HAP-1 (cell line): ENCODE measurements at regions not wholly inside any gene's neighbourhood (a gene's known extent, or its start where the extent isn't known, plus 50 kb on each side); places are given as distances from the start of the nearest gene placed in this dataset.

ENCODE experiments used
- DNase-seq, 2 experiments: peaks; one replicate each; pipeline ENCODE4 v3.0.0-alpha.2; 2016 to 2020; ENCODE audit warnings: low spot score in 2 of 2
- H3K27me3 ChIP-seq: fragments of 250-450 bp; sonication (Bioruptor Pico); 2 replicates; pipeline ENCODE4 v1.5.1; 2020; ENCODE audit warnings: low read depth, mild to moderate bottlenecking, moderate library complexity
- H3K36me3 ChIP-seq: fragments of 250-450 bp; sonication (Bioruptor Pico); replicated peaks from 2 replicates; pipeline ENCODE4 v1.5.1; 2020; ENCODE audit warnings: mild to moderate bottlenecking
- H3K4me1 ChIP-seq: fragments of 250-450 bp; sonication (Bioruptor Pico); 2 replicates; pipeline ENCODE4 v1.5.1; 2020; ENCODE audit warnings: mild to moderate bottlenecking
- H3K4me3 ChIP-seq: fragments of 250-450 bp; sonication (Bioruptor Pico); 2 replicates; pipeline ENCODE4 v1.5.1; 2020; ENCODE audit warnings: mild to moderate bottlenecking, moderate library complexity
- H3K9me3 ChIP-seq: fragments of 250-450 bp; sonication (Bioruptor Pico); 2 replicates; pipeline ENCODE4 v1.5.1; 2020; ENCODE audit warnings: mild to moderate bottlenecking, moderate library complexity
- in situ Hi-C: fragments of 300-500 bp; cut with MboI; formaldehyde crosslinking; loops from 3 replicates; pipeline ENCODE4 v1.14.3; 2020; ENCODE audit warnings: low sequenced_read_pairs, inconsistent platforms, mixed read lengths

- in situ Hi-C loops = no loop called here
- DNase-seq = no peak
- Histone ChIP-seq H3K4me3 (no peak overlapping the region), H3K27me3 (no peaks in the 10 kb centered on the region), H3K36me3 (no peaks in the 10 kb centered on the region), H3K9me3 (no peaks in the 10 kb centered on the region; the same call in 1 of the 2 replicates), H3K4me1 (peaks cover 5% of the 10 kb centered on the region)
Measured at GRCh38 chr5:5671823-5672222, 249.3 kb downstream of the ICE1 start.

DNA sequence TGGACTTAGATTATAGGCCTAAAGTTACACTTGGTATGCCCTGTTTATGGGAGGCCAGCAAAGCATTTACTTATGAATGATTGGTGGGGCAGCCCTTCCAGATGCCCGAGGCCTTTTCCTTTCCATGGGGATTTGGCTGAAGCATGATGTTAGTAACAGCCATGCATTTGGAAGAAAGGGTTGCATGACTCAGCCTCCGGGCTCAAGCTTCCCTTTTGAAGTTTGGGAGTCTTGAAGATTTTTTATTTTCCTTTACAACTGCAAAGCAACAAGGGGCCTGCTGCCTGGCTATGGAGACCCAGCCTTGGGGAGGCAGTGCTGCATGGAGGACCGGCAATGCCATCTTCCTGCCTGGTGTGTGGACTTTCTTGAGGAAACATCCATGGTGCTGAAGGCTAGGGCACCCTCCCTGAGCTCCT is 244.7 kb downstream of the ICE1 start:
- Histone ChIP-seq H3K4me1 (peaks cover 20% of the 10 kb centered on the region), H3K4me3 (no peak overlapping the region), H3K9me3 (no peaks in the 10 kb centered on the region), H3K27me3 (no peaks in the 10 kb centered on the region), H3K36me3 (no peaks in the 10 kb centered on the region)
- peak; percentile 9 to 53 for DNase-seq
- in situ Hi-C loops = no loop called here

GRCh38 chr5:5666369-5666768 is 243.9 kb downstream of the ICE1 start:
- H3K36me3 ChIP-seq = no peaks in the 10 kb centered on the region
- H3K27me3 ChIP-seq = no peaks in the 10 kb centered on the region
- H3K4me3 ChIP-seq = no peak overlapping the region
- peaks cover 20% of the 10 kb centered on the region for H3K4me1 ChIP-seq
- in situ Hi-C loops = no loop called here
- DNase-seq = peak in 1 of 2 experiments; percentile 21
- no peaks in the 10 kb centered on the region for H3K9me3 ChIP-seq

- no peak overlapping the region for H3K4me3 ChIP-seq
- in situ Hi-C loops = no loop called here
- no peaks in the 10 kb centered on the region for H3K36me3 ChIP-seq
- DNase-seq = peak in 1 of 2 experiments; percentile 81
- H3K9me3 ChIP-seq = no peaks in the 10 kb centered on the region
- peaks cover 20% of the 10 kb centered on the region for H3K4me1 ChIP-seq
- no peaks in the 10 kb centered on the region for H3K27me3 ChIP-seq
Measured at GRCh38 chr5:5666076-5666365, 243.5 kb downstream of the ICE1 start.

GRCh38 chr5:5665225-5666075 is 243.0 kb downstream of the ICE1 start:
- H3K27me3 ChIP-seq = no peaks in the 10 kb centered on the region
- H3K36me3 ChIP-seq = no peaks in the 10 kb centered on the region
- no peak overlapping the region for H3K4me3 ChIP-seq
- no peaks in the 10 kb centered on the region for H3K9me3 ChIP-seq
- H3K4me1 ChIP-seq = peaks cover 20% of the 10 kb centered on the region
- in situ Hi-C loops = no loop called here
- DNase-seq = peak in 1 of 2 experiments; percentile 17

DNA sequence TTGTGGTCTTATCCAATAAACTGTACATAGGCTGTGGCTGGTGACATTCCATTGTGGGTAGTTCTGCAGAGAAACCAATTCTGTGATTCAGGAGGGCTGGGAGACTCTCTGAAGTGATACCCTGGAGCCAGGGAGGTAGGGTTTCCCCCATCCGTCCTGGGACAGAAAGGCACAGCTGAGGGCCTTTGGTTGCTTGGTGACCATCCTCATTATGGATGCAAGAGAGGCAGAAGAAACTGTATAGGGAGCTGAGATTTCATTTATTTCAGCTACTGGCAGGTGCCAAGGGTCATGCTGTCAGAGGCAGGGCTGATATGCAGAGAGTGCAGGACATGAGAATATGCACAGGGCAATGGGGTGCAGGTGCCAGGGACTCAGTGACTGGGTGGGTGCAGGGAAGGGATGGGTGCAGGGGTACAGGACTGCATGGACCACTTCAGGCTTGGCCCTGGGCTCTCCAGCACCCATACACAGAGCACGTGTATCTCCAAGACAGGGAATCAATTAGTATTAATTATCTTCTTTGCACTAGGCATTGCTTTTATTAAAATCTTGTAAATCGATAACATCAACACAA is 236.5 kb downstream of the ICE1 start:
- no peaks in the 10 kb centered on the region for H3K36me3 ChIP-seq
- no peaks in the 10 kb centered on the region for H3K4me1 ChIP-seq
- in situ Hi-C loops = no loop called here
- no peaks in the 10 kb centered on the region for H3K9me3 ChIP-seq
- no peak for DNase-seq
- H3K27me3 ChIP-seq = no peaks in the 10 kb centered on the region
- no peak overlapping the region for H3K4me3 ChIP-seq

DNA sequence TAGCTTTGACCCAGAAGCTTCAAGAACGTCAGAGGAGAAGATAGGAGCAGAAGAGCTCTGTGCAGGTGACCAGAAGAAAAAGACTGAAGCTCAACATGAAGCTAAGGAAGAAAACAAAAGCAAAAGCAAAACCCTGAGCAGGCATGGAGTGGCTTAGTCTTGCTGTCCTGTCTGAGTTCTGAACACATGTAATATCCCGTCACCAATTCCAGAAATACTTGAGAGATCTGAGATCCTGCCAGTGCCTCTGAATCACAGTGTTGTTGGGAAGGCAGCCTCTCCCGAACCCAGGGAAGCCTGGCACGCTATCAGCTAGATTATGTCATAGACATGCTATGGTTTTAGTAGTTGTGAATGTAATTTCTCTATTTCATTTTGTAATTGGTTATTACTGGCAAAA is 235.7 kb downstream of the ICE1 start:
- no peaks in the 10 kb centered on the region for H3K9me3 ChIP-seq

GRCh38 chr5:5652181-5652580 is 229.7 kb downstream of the ICE1 start:
- Histone ChIP-seq H3K9me3 (no peaks in the 10 kb centered on the region), H3K36me3 (no peaks in the 10 kb centered on the region), H3K4me1 (no peaks in the 10 kb centered on the region), H3K4me3 (no peak overlapping the region), H3K27me3 (no peaks in the 10 kb centered on the region)
- no peak for DNase-seq
- in situ Hi-C loops = no loop called here

More for the DNA sequence above, 235.7 kb downstream of the ICE1 start:
- Histone ChIP-seq H3K4me1 (no peaks in the 10 kb centered on the region), H3K4me3 (no peak overlapping the region), H3K36me3 (no peaks in the 10 kb centered on the region), H3K27me3 (no peaks in the 10 kb centered on the region)
- in situ Hi-C loops = no loop called here
- DNase-seq = no peak

DNA sequence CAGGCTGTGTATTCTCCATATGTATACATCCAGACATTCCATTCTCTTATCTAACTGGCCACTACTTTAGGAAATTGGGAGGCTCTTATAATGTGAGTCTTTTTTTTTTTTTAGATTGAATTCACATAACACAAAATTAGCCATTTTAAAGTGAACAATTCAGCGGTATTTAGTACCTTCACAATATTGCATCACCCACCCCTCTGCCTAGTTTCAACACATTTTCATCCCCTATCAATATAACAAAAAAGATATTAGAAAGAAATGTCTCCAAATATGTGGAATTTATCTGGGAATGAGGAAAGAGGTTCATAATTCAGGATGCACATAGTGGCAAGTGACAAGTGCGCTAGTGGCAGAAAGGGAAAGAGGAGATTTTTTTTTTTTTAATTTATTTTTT is 228.5 kb downstream of the ICE1 start:
- Histone ChIP-seq H3K9me3 (no peaks in the 10 kb centered on the region), H3K4me3 (no peak overlapping the region), H3K27me3 (no peaks in the 10 kb centered on the region), H3K36me3 (no peaks in the 10 kb centered on the region), H3K4me1 (no peaks in the 10 kb centered on the region)
- DNase-seq = no peak
- in situ Hi-C loops = no loop called here

DNA sequence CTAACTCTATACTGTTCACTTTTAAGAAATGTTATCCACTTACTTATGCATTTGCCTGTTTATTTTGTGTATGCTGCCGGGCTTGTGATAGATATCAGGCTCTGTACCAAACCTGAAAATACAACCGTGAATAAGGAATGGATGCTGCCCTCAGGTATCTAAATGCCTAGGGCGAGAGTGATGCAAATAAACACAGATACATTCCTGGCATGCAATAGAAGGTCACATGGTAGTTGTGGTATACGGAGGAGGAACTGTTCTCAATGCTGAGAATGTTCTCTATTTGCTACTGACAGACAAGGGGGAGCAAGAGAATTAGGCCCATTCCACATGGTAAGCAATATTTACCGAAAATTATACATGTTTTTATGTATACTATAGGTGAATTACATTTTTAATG is 227.8 kb downstream of the ICE1 start:
- H3K4me1 ChIP-seq = no peaks in the 10 kb centered on the region
- H3K9me3 ChIP-seq = no peaks in the 10 kb centered on the region
- in situ Hi-C loops = no loop called here
- no peaks in the 10 kb centered on the region for H3K27me3 ChIP-seq
- H3K4me3 ChIP-seq = no peak overlapping the region
- no peak for DNase-seq
- no peaks in the 10 kb centered on the region for H3K36me3 ChIP-seq

- DNase-seq = no peak
Measured at GRCh38 chr5:5649641-5650040, 227.2 kb downstream of the ICE1 start.

DNA sequence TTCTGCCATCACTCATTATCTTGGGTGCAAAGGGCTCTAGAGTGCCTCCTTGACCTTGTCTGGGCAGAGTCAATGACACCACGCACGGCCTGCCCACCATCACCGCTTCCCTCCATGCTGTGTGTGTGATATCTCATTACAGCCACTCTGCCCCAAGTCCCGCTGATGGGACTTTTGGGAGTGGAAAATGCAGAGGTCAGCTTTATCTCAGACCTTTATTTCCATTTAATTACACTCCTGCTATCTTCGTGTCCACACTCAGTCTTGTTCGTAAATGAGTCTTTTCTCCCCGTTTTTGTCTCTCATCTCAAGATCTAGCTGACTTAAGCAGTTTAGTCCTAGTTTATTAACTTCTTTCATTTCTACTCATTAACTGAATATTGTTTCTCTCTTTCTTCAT is 226.2 kb downstream of the ICE1 start:
- H3K27me3 ChIP-seq = no peaks in the 10 kb centered on the region

More at GRCh38 chr5:5649641-5650040, 227.2 kb downstream of the ICE1 start:
- Histone ChIP-seq H3K27me3 (no peaks in the 10 kb centered on the region), H3K9me3 (no peaks in the 10 kb centered on the region), H3K4me3 (no peak overlapping the region), H3K36me3 (no peaks in the 10 kb centered on the region), H3K4me1 (no peaks in the 10 kb centered on the region)
- in situ Hi-C loops = no loop called here

GRCh38 chr5:5645891-5646290 is 223.4 kb downstream of the ICE1 start:
- Histone ChIP-seq H3K27me3 (no peaks in the 10 kb centered on the region), H3K4me3 (no peak overlapping the region), H3K36me3 (no peaks in the 10 kb centered on the region), H3K9me3 (no peaks in the 10 kb centered on the region), H3K4me1 (no peaks in the 10 kb centered on the region)
- in situ Hi-C loops = no loop called here
- DNase-seq = no peak

More for the DNA sequence above, 226.2 kb downstream of the ICE1 start:
- no peaks in the 10 kb centered on the region for H3K9me3 ChIP-seq
- H3K4me1 ChIP-seq = no peaks in the 10 kb centered on the region
- no peak overlapping the region for H3K4me3 ChIP-seq
- in situ Hi-C loops = no loop called here
- DNase-seq = no peak
- no peaks in the 10 kb centered on the region for H3K36me3 ChIP-seq

DNA sequence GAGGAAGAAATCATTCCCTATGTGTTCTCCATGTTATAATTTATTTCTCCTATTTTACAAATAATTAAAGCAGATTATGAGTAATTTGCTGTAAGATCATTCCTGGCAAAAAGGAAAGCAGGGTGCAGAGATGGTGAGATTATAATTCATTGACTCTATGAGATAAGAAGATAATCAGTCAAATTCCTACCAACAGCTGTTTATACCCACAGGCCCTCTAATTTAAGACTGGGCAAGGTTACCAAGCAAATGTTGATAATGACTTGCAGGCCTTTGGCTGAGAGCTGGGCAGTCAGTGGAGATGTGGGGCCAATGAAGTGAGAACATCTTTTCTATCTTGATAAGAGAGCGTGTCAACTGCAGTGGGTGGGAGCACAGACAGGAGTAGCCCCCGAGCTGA is 222.7 kb downstream of the ICE1 start:
- Histone ChIP-seq H3K4me3 (no peak overlapping the region), H3K9me3 (no peaks in the 10 kb centered on the region), H3K4me1 (no peaks in the 10 kb centered on the region), H3K36me3 (no peaks in the 10 kb centered on the region), H3K27me3 (no peaks in the 10 kb centered on the region)
- in situ Hi-C loops = no loop called here
- no peak for DNase-seq
